ENCODE measurements at regions not wholly inside any gene's neighbourhood (a gene's known extent, or its start where the extent isn't known, plus 50 kb on each side); places are given as distances from the start of the nearest gene placed in this dataset.

GRCh38 chr10:128275388-128276177 lies 149.4 kb upstream of the MKI67 start:
- no peak for TF ChIP-seq CTCF (IDR thresholded peaks at IDR 0.05)
- TF ChIP-seq POLR2AphosphoS5 (IDR thresholded peaks at IDR 0.05; ENCODE audit: insufficient read depth in 1 of 2, low read depth in 1 of 2) = no peak
- no peak for TF ChIP-seq POLR2A (IDR thresholded peaks at IDR 0.05)
